SK-N-SH (cell line): ENCODE measurements at regions not wholly inside any gene's neighbourhood (a gene's known extent, or its start where the extent isn't known, plus 50 kb on each side); places are given as distances from the start of the nearest gene placed in this dataset.

Experiments
- FOXJ3 ChIP-seq: sonication (generic); formaldehyde crosslinking; IDR thresholded peaks from 2 replicates; pipeline ENCODE4 v1.5.1; 2020; ENCODE audit warnings: mild to moderate bottlenecking, missing genetic modification reagents
- JUND ChIP-seq: IDR thresholded peaks from 2 replicates; pipeline ENCODE4 v1.4.0; 2012
- MEF2A ChIP-seq: IDR thresholded peaks from 2 replicates; pipeline ENCODE4 v1.4.0; 2012; ENCODE audit warnings: low read depth, borderline replicate concordance
- POLR2AphosphoS5 ChIP-seq: IDR thresholded peaks from 2 replicates; pipeline ENCODE4 v1.6.1; 2012; ENCODE audit warnings: low read depth, low read length
- RAD21 ChIP-seq: IDR thresholded peaks from 2 replicates; pipeline ENCODE4 v1.6.1; 2012; ENCODE audit warnings: mild to moderate bottlenecking, low read length
- SIN3A ChIP-seq: IDR thresholded peaks from 2 replicates; pipeline ENCODE4 v1.6.1; 2012; ENCODE audit warnings: low read depth, mild to moderate bottlenecking, low read length, moderate library complexity, borderline replicate concordance
- SMC3 ChIP-seq: IDR thresholded peaks from 2 replicates; pipeline ENCODE4 v1.6.1; 2012; ENCODE audit warnings: low read depth, low read length, improper control_type of control experiment
- TF ChIP-seq, protein P1 (sequence below): IDR thresholded peaks from 2 replicates; pipeline ENCODE4 v1.6.1; 2012; ENCODE audit warnings: mild to moderate bottlenecking, low read depth, low read length, moderate library complexity
- TF ChIP-seq, protein P2 (sequence below): fragments of 200-600 bp; sonication (generic); IDR thresholded peaks from 2 replicates; pipeline ENCODE4 v1.6.1; 2017; ENCODE audit warnings: antibody characterized with exemption, mild to moderate bottlenecking, moderate library complexity

DNA sequence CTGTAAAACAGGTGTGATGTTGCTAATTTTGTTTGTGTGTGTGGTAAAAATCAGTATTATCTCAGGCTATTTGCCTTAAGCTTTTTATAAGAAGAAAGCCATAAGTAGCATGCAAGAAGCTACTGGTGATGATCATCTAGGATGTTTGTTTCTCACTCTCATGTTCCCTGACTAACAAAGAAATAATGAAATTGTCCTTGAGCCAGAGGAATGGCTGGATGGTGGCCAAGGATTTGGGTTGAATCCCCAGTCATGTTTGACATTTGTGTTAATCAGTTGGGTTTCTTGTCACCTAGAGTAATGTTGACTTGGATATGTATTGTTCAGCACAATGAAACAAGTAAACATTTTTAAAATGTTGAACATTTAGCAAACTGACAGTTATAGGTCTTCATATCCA is 496.8 kb upstream of the ZEB2 start:
- TF ChIP-seq, protein P1, sequence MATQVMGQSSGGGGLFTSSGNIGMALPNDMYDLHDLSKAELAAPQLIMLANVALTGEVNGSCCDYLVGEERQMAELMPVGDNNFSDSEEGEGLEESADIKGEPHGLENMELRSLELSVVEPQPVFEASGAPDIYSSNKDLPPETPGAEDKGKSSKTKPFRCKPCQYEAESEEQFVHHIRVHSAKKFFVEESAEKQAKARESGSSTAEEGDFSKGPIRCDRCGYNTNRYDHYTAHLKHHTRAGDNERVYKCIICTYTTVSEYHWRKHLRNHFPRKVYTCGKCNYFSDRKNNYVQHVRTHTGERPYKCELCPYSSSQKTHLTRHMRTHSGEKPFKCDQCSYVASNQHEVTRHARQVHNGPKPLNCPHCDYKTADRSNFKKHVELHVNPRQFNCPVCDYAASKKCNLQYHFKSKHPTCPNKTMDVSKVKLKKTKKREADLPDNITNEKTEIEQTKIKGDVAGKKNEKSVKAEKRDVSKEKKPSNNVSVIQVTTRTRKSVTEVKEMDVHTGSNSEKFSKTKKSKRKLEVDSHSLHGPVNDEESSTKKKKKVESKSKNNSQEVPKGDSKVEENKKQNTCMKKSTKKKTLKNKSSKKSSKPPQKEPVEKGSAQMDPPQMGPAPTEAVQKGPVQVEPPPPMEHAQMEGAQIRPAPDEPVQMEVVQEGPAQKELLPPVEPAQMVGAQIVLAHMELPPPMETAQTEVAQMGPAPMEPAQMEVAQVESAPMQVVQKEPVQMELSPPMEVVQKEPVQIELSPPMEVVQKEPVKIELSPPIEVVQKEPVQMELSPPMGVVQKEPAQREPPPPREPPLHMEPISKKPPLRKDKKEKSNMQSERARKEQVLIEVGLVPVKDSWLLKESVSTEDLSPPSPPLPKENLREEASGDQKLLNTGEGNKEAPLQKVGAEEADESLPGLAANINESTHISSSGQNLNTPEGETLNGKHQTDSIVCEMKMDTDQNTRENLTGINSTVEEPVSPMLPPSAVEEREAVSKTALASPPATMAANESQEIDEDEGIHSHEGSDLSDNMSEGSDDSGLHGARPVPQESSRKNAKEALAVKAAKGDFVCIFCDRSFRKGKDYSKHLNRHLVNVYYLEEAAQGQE: no peak
- TF ChIP-seq, protein P2, sequence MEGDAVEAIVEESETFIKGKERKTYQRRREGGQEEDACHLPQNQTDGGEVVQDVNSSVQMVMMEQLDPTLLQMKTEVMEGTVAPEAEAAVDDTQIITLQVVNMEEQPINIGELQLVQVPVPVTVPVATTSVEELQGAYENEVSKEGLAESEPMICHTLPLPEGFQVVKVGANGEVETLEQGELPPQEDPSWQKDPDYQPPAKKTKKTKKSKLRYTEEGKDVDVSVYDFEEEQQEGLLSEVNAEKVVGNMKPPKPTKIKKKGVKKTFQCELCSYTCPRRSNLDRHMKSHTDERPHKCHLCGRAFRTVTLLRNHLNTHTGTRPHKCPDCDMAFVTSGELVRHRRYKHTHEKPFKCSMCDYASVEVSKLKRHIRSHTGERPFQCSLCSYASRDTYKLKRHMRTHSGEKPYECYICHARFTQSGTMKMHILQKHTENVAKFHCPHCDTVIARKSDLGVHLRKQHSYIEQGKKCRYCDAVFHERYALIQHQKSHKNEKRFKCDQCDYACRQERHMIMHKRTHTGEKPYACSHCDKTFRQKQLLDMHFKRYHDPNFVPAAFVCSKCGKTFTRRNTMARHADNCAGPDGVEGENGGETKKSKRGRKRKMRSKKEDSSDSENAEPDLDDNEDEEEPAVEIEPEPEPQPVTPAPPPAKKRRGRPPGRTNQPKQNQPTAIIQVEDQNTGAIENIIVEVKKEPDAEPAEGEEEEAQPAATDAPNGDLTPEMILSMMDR: no peak
- TF ChIP-seq RAD21: no peak
- no peak for TF ChIP-seq JUND
- no peak for TF ChIP-seq MEF2A
- no peak for TF ChIP-seq FOXJ3 (CRISPR knock-in tag)
- no peak for TF ChIP-seq SMC3
- TF ChIP-seq SIN3A: no peak
- no peak for TF ChIP-seq POLR2AphosphoS5
